Suprapubic skin (tissue), 4 donors: ENCODE measurements at regions not wholly inside any gene's neighbourhood (a gene's known extent, or its start where the extent isn't known, plus 50 kb on each side); places are given as distances from the start of the nearest gene placed in this dataset.

Experiments
- DNase-seq, 2 donors: peaks; one replicate each; pipeline ENCODE4 v3.0.0-alpha.2; 2019; ENCODE audit warnings: low spot score in 2 of 2
- H3K27ac ChIP-seq: fragments of 200-600 bp; sonication (generic); one replicate; pipeline ENCODE4 v1.5.1; 2019
- H3K27me3 ChIP-seq: fragments of 200-600 bp; sonication (generic); one replicate; pipeline ENCODE4 v1.5.1; 2019
- H3K36me3 ChIP-seq: fragments of 200-600 bp; sonication (generic); one replicate; pipeline ENCODE4 v1.5.1; 2019
- H3K4me1 ChIP-seq: fragments of 200-600 bp; sonication (generic); one replicate; pipeline ENCODE4 v1.5.1; 2019
- H3K4me3 ChIP-seq: fragments of 200-600 bp; sonication (generic); one replicate; pipeline ENCODE4 v1.5.1; 2019; ENCODE audit warnings: mild to moderate bottlenecking
- H3K9me3 ChIP-seq: fragments of 200-600 bp; sonication (generic); one replicate; pipeline ENCODE4 v1.5.1; 2019
- EP300 ChIP-seq: sonication (generic); formaldehyde crosslinking; IDR thresholded peaks from one replicate; pipeline ENCODE4 v1.6.1; 2017; ENCODE audit warnings: antibody characterized with exemption
- POLR2A ChIP-seq, 2 donors: fragments of 450-650 bp; IDR thresholded peaks; one replicate each; pipeline ENCODE4 v1.6.1; 2017; ENCODE audit warnings: antibody characterized with exemption in 2 of 2, mild to moderate bottlenecking in 2 of 2, moderate library complexity in 2 of 2
- POLR2AphosphoS5 ChIP-seq, 3 donors: sonication (generic); formaldehyde crosslinking; IDR thresholded peaks; one replicate each; pipeline ENCODE4 v1.6.1; 2017; ENCODE audit warnings: antibody characterized with exemption in 3 of 3
- WGBS: methylation state at CpG from one replicate; pipeline ENCODE4 v1.1.5; 2018; 5-methylcytosine and 5-hydroxymethylcytosine counted together
- TF ChIP-seq, protein P1 (sequence below), 2 donors: fragments of 200-600 bp in 1 of 2; fragments of 450-650 bp in 1 of 2; sonication (generic) in 1 of 2; IDR thresholded peaks; one replicate each; pipeline ENCODE4 v1.5.1; 2016 to 2019; ENCODE audit warnings: antibody characterized with exemption in 2 of 2, mild to moderate bottlenecking in 1 of 2, moderate library complexity in 1 of 2

DNA sequence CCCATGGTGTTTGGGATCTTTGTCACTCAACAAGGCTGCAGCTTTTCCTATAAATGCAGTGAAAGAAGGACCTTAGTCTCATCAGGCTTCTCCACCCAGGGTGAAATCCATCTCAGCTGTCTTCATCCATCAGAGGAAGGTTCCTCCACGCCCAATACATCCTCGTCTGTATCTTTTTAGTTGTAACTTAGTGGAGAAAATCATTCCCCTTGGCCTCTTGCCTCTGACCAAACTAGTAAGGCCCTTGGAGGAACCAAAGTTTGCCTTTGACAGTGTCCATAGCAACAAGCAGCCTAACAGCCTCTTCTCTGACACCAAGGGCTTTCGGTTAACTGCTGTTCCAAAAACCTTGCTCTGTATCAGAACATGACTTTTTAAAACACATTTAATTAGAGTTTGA, 230.3 kb upstream of the ECI2 start:
- Histone ChIP-seq H3K4me1 (no peaks in the 10 kb centered on the region), H3K36me3 (no peaks in the 10 kb centered on the region), H3K9me3 (no peaks in the 10 kb centered on the region), H3K27me3 (no peaks in the 10 kb centered on the region), H3K4me3 (no peak overlapping the region), H3K27ac (no peak overlapping the region)
- no peak for DNase-seq
- TF ChIP-seq POLR2A (IDR thresholded peaks at IDR 0.05), result no peak
- no peak for TF ChIP-seq POLR2AphosphoS5 (IDR thresholded peaks at IDR 0.05)
- TF ChIP-seq, protein P1, sequence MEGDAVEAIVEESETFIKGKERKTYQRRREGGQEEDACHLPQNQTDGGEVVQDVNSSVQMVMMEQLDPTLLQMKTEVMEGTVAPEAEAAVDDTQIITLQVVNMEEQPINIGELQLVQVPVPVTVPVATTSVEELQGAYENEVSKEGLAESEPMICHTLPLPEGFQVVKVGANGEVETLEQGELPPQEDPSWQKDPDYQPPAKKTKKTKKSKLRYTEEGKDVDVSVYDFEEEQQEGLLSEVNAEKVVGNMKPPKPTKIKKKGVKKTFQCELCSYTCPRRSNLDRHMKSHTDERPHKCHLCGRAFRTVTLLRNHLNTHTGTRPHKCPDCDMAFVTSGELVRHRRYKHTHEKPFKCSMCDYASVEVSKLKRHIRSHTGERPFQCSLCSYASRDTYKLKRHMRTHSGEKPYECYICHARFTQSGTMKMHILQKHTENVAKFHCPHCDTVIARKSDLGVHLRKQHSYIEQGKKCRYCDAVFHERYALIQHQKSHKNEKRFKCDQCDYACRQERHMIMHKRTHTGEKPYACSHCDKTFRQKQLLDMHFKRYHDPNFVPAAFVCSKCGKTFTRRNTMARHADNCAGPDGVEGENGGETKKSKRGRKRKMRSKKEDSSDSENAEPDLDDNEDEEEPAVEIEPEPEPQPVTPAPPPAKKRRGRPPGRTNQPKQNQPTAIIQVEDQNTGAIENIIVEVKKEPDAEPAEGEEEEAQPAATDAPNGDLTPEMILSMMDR (IDR thresholded peaks at IDR 0.05), result no peak
- no peak for TF ChIP-seq EP300
- 88% methylated on average over 3 of the region's 3 CpGs for WGBS

DNA sequence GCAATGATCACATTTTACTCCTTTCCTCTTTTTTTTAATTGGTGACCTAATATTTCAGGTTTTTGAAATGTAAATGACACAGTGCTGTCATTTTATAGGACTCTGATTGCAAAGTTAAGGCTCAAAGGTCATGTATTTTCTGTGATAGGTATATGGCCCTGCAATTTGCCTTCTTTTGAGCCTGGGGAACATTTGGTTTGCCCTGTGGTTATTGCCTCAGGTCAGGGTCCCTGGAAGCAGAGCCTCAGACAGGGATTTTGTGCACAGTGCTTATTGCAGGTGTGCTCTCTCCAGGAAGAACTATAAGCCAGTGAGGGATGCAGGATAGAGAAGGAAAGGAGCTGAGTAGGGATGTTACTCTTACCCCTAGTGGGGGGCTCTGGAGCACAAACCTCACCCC, 229.3 kb upstream of the ECI2 start:
- Histone ChIP-seq H3K27me3 (no peaks in the 10 kb centered on the region), H3K9me3 (no peaks in the 10 kb centered on the region), H3K4me3 (no peak overlapping the region), H3K4me1 (peaks cover under 1% of the 10 kb centered on the region), H3K27ac (no peak overlapping the region), H3K36me3 (no peaks in the 10 kb centered on the region)
- TF ChIP-seq POLR2A (IDR thresholded peaks at IDR 0.05) (no peak), EP300 (no peak)
- TF ChIP-seq, protein P1 (IDR thresholded peaks at IDR 0.05), result no peak
- no peak for DNase-seq

DNA sequence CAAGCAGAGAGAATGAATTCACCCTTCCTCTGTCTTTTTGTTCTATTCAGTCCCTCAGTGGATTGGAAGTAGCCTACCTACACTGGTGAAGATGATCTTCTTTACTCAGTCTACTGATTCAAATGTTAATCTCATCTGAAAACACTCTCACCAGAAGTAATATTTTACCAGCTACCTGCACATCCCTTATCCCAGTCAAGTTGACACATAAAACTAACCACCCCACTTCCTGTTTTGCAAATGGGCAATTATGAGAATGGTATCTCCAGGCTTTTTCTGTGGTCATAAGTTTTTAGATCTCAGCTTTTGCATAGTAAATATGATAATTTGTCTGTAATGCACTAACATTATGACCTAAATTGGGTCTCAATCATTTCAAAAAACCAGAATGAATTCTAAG, 228.8 kb upstream of the ECI2 start:
- peaks cover 6% of the 10 kb centered on the region for H3K4me1 ChIP-seq
- TF ChIP-seq POLR2A (IDR thresholded peaks at IDR 0.05) (no peak), POLR2AphosphoS5 (IDR thresholded peaks at IDR 0.05) (no peak), EP300 (no peak)
- TF ChIP-seq, protein P1 (IDR thresholded peaks at IDR 0.05), result no peak
- H3K36me3 ChIP-seq, result no peaks in the 10 kb centered on the region
- no peak for DNase-seq
- no peaks in the 10 kb centered on the region for H3K9me3 ChIP-seq
- H3K27me3 ChIP-seq, result no peaks in the 10 kb centered on the region
- no peak overlapping the region for H3K4me3 ChIP-seq
- no peak overlapping the region for H3K27ac ChIP-seq

DNA sequence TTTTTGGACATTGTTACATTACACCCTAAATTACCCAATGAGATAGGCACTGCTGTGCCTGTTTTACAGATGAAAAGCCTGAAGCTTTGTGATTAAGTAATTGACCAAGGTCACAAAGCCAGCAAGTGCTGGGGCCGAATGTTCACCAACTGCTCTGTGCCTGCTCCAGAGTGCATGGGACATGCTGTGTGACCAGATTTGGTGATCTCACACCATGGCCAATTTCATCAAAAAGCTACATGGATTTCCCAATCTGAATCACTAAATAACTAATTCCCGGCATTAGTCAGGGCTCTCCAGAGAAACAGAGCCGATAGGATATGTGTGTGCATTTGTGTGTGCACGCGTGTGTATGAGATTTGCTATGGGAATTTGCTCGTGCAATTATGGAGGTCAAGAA, 228.3 kb upstream of the ECI2 start:
- Histone ChIP-seq H3K27ac (no peak overlapping the region), H3K4me3 (no peak overlapping the region), H3K4me1 (peaks cover 10% of the 10 kb centered on the region), H3K27me3 (no peaks in the 10 kb centered on the region), H3K36me3 (no peaks in the 10 kb centered on the region), H3K9me3 (no peaks in the 10 kb centered on the region)
- TF ChIP-seq, protein P1 (IDR thresholded peaks at IDR 0.05), result no peak
- TF ChIP-seq POLR2AphosphoS5 (IDR thresholded peaks at IDR 0.05) (no peak), EP300 (no peak), POLR2A (IDR thresholded peaks at IDR 0.05) (no peak)
- DNase-seq, result no peak
- 78% methylated on average over 6 of the region's 6 CpGs for WGBS

DNA sequence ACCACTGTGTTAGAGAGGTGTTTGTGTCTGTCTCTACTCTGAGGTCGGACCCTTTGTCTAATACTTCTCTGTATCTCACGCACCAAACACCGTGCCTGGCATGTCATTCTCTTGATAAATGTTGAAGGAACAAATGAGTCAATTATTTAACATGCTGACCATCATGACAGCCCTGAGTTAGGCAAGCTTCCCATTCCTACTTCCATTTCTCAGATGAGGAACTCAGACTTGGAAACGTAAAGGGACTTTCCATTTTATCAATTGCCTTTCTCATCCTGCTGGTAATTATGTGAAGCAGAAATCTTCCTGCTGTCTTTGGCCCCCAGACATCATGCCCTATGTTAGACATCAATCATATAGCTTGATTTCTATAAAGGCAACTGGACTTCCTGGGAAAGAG, 227.0 kb upstream of the ECI2 start:
- no peak overlapping the region for H3K27ac ChIP-seq
- no peaks in the 10 kb centered on the region for H3K36me3 ChIP-seq
- no peaks in the 10 kb centered on the region for H3K27me3 ChIP-seq
- no peak for DNase-seq
- WGBS, result 89% methylated on average over 4 of the region's 4 CpGs
- H3K4me1 ChIP-seq, result peaks cover 19% of the 10 kb centered on the region
- TF ChIP-seq POLR2AphosphoS5 (IDR thresholded peaks at IDR 0.05), result no peak
- TF ChIP-seq, protein P1 (IDR thresholded peaks at IDR 0.05), result no peak
- TF ChIP-seq POLR2A (IDR thresholded peaks at IDR 0.05), result no peak
- no peak for TF ChIP-seq EP300
- no peak overlapping the region for H3K4me3 ChIP-seq
- H3K9me3 ChIP-seq, result no peaks in the 10 kb centered on the region
